AG04449 (cell line): ENCODE measurements at regions not wholly inside any gene's neighbourhood (a gene's known extent, or its start where the extent isn't known, plus 50 kb on each side); places are given as distances from the start of the nearest gene placed in this dataset.

Experiments
- CTCF ChIA-PET: fragments of 350-600 bp; formaldehyde crosslinking; extraction: SDS; loops from one replicate; lab custom pipeline; 2021; ENCODE audit warnings: antibody characterized with exemption; lab: Yijun Ruan, JAX
- POLR2A ChIA-PET: fragments of 400-600, 350-600 bp; formaldehyde crosslinking; extraction: SDS; loops from one replicate; lab custom pipeline; 2020; ENCODE audit warnings: antibody characterized with exemption, inconsistent platforms; lab: Yijun Ruan, JAX
- DNase-seq: peaks from one replicate; pipeline ENCODE4 v3.0.0-alpha.2; 2010; ENCODE audit warnings: low read depth, low spot score
- H3K4me3 ChIP-seq: 2 replicates; pipeline ENCODE4 v1.5.1; 2011; ENCODE audit warnings: low read depth, mild to moderate bottlenecking, control low read depth, low read length
- TF ChIP-seq, protein P1 (sequence below): IDR thresholded peaks from one replicate; pipeline ENCODE4 v1.5.1; 2011; ENCODE audit warnings: mild to moderate bottlenecking, moderate library complexity, low read length, control low read depth, inconsistent platforms; ENCODE audit not compliant: insufficient read depth; ENCODE audit errors: missing control alignments

DNA sequence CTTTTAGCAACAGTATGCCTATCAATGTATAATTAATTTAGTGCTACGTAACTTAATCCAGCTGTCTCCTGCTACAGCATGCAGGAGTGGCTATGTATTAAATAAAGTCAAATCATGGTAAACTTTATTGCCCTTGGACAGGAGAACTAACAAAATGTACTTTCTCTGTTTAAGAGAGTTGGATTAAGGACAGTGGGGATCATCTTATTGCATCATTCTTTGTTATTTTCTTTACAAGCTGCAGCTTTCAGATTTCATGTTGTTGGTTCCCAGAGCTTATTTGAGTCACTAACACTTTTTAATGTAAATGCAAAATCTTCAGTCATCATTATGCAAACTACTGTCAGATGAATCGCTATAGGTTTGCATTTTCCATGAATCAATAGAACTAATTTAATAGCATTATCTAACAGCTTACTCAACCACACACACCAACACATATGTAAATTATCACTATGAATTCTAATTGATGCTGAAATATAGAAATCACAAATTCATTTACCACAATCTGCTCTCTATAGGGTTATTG, 424.7 kb downstream of the MMUT start:
- ChIA-PET POLR2A (no interaction called here), CTCF (no interaction called here)
- H3K4me3 ChIP-seq: no peak overlapping the region
- TF ChIP-seq, protein P1, sequence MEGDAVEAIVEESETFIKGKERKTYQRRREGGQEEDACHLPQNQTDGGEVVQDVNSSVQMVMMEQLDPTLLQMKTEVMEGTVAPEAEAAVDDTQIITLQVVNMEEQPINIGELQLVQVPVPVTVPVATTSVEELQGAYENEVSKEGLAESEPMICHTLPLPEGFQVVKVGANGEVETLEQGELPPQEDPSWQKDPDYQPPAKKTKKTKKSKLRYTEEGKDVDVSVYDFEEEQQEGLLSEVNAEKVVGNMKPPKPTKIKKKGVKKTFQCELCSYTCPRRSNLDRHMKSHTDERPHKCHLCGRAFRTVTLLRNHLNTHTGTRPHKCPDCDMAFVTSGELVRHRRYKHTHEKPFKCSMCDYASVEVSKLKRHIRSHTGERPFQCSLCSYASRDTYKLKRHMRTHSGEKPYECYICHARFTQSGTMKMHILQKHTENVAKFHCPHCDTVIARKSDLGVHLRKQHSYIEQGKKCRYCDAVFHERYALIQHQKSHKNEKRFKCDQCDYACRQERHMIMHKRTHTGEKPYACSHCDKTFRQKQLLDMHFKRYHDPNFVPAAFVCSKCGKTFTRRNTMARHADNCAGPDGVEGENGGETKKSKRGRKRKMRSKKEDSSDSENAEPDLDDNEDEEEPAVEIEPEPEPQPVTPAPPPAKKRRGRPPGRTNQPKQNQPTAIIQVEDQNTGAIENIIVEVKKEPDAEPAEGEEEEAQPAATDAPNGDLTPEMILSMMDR: no peak
- no peak for DNase-seq

DNA sequence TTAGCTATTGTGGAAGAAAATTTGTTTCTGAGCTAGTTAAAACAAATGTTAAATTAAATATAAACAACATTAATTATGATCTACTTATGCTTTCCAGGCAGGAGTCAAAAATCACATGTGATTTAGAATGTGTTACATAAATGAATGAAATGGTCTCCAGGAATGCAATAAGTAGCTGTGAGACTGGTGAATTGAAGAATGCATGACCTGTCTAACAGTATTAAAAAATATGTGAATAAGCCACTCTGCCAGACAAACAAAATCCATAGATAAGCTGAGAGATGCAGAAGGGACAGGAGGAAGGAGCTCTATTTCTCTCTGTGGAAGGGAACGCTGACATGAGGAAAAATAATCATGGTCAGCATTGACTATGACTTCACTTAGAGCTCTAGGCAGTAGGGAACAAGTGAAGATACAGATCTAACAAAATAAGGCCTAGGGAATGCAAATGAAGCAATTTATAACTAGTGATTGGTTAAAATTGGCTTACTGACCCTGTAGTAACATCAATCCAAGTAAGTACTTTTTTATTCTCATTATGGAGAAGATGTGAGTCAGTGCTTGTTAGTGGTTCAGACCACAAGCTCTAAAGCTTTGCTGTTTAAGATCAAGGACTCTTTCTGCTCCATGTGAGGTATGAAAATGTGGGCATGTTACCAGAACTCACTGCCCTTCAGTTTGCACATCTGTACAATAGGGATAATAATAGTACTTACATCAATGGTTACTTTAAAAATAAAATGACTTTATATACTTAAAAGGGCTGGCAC, 432.6 kb downstream of the MMUT start:
- ChIA-PET CTCF (no interaction called here), POLR2A (no interaction called here)
- TF ChIP-seq, protein P1: no peak
- no peak for DNase-seq
- H3K4me3 ChIP-seq: no peak overlapping the region

DNA sequence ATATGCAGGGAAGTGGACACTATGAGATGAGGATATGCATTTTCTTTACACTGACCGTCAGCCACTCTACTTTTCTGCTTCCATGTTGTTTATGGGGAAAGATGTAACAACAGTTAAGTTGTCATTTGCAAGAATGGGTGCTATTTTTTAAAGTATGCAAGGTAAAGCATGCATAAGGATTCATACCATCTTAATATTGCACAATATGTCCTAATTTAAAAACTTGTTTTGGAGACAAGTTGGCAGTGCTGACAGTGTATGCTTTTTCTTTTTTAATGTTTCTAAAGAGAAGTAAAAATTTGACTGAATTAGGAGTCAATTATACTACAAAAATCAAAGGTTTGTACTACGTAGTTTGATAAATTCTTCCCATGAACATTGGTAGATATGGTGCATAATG, 435.4 kb downstream of the MMUT start:
- TF ChIP-seq, protein P1: no peak
- no peak overlapping the region for H3K4me3 ChIP-seq
- DNase-seq: no peak
- CTCF ChIA-PET: no interaction called here
- POLR2A ChIA-PET: no interaction called here

DNA sequence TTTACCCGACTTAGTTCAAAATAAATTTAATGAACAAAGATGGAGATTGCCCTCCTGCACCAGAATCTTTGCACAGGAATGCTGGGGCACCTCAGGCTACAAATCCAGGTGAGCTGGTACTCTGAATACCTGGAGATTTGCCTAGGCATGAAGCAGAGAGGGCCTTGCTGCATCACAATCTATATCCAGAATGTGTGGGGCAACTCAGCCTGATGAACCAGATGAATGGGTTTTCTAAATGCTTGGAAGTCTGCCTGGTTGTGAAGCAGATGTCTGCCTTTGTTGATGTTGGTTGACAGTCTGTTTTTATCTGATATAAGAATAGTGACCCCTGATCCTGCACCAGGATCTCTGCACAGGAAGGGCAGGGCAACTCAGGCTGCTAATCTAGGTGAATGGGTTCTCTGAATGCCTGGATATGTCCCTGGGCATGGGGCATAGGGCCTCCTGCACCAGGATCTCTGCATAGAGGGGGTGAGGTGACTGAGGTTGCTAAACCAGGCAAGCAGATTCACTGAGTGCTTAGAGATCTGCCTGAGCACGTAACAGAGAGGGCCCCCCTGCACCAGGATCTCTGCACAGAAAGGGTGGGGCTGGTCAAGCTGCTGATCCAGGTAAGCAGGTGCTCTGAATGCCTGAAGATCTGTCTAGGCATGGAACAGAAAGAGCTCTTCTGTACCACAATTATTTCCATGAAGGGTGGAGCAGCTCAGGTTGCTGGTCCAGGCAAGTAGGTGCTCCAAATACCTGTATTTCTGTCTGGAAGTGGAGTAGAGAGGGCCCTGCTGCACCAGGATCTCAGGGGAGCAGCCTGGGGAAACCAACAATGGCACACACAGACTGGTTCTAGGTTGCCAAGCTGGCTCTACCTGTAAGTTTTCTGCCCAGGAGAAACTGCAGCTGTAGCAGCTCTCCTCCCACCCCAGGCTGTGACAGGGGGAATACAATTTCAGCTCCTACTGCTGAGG, 437.5 kb downstream of the MMUT start:
- no peak for DNase-seq
- TF ChIP-seq, protein P1: no peak
- CTCF ChIA-PET: no interaction called here
- no peak overlapping the region for H3K4me3 ChIP-seq
- POLR2A ChIA-PET: no interaction called here

DNA sequence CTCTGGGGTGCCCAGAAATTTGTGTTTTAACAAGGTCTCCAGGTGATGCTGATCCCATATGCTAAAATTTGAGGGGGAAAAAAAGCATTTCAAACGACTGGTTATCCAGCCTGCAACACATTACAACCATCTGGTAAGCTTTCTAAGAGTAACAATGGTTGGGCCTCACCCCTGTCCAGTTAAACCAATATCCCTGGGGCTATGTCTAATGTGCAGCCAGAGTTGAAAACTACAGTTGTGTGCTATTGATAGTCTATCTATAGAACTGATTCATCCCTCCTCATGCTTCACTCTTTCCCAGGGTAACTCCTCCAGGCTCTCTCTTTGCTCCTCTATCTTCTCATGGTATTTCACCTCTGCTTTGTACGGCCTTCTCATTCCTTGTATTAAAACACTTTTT, 458.3 kb downstream of the MMUT start:
- TF ChIP-seq, protein P1: no peak
- ChIA-PET POLR2A (no interaction called here), CTCF (no interaction called here)
- DNase-seq: no peak
- no peak overlapping the region for H3K4me3 ChIP-seq

DNA sequence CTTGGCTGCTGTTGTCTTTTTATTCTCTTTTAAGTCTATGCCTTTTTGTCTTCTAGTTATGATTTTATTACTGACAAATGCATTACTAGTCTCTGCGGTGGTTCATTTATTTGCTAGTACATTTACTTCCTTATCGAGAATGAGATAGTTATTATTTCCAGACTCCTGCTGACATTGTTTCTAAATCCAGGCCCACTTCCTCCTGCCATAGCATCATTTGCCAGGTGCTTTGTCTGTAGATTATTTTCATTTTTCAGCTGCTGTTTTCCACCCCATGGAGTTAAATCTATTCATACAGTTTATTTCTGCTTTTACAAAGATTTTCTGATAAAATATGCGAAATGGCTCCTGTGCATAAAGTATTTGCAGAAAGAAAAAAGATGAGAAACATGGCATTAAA, 459.7 kb downstream of the MMUT start:
- H3K4me3 ChIP-seq: no peak overlapping the region
- CTCF ChIA-PET: no interaction called here
- POLR2A ChIA-PET: no interaction called here
- TF ChIP-seq, protein P1: no peak
- DNase-seq: no peak
